Activated CD4-positive, alpha-beta T cell treated with anti-CD3 and anti-CD28 coated beads for 36 hours (primary cell): ENCODE measurements at regions not wholly inside any gene's neighbourhood (a gene's known extent, or its start where the extent isn't known, plus 50 kb on each side); places are given as distances from the start of the nearest gene placed in this dataset.
"Not testable (repeated sequence)": the region's sequence is repeated elsewhere in the genome, so short reads cannot be mapped to it uniquely, and the experiment has no call there.

Experiments
- ATAC-seq: fragments of 200-7000 bp; cut with Tn5 transposase; one replicate; pipeline ENCODE4 v1.10.0; 2021; ENCODE audit warnings: mild to moderate bottlenecking, moderate library complexity
- CTCF ChIA-PET: fragments of 350-600 bp; sonication (Branson Sonifier 250); formaldehyde crosslinking; loops from one replicate; lab custom pipeline; 2021; ENCODE audit warnings: antibody characterized with exemption; lab: Charles Lee
- POLR2A ChIA-PET: fragments of 350-600 bp; sonication (Branson Sonifier 250); formaldehyde crosslinking; loops from one replicate; lab custom pipeline; 2021; ENCODE audit warnings: antibody characterized with exemption, inconsistent platforms; lab: Charles Lee
- DNase-seq: peaks from one replicate; pipeline ENCODE4 v3.0.0-alpha.2; 2020
- H3K27ac Mint-ChIP-seq: one replicate; pipeline ENCODE4 v1.8.0; 2021; ENCODE audit warnings: mixed read lengths
- H3K27me3 Mint-ChIP-seq: one replicate; pipeline ENCODE4 v1.8.0; 2021; ENCODE audit warnings: mixed read lengths
- H3K36me3 Mint-ChIP-seq: one replicate; pipeline ENCODE4 v1.8.0; 2021; ENCODE audit warnings: low read depth, mixed read lengths
- H3K4me1 Mint-ChIP-seq: one replicate; pipeline ENCODE4 v1.8.0; 2021; ENCODE audit warnings: mixed read lengths
- H3K4me3 Mint-ChIP-seq: one replicate; pipeline ENCODE4 v1.8.0; 2021; ENCODE audit warnings: mild to moderate bottlenecking, moderate library complexity, mixed read lengths
- H3K9me3 Mint-ChIP-seq: one replicate; pipeline ENCODE4 v1.8.0; 2021; ENCODE audit warnings: low read depth, mixed read lengths
- intact Hi-C, 2 experiments: fragments of 100-400 bp; cut with DNase I in 1 of 2; cut with micrococcal nuclease in 1 of 2; formaldehyde crosslinking; loops; one replicate each; pipeline versions ENCODE4 v1.14.2 to v1.15.1; 2022 to 2024; cut with DNase I, micrococcal nuclease

GRCh38 chr13:61358599-61358998 is 57.0 kb downstream of the PCDH20 start:
- H3K9me3 Mint-ChIP-seq, result peaks cover 1% of the 10 kb centered on the region
- no peaks in the 10 kb centered on the region for H3K36me3 Mint-ChIP-seq
- DNase-seq (no peak), ATAC-seq (no peak)
- H3K4me3 Mint-ChIP-seq, result no peak overlapping the region
- H3K4me1 Mint-ChIP-seq, result no peaks in the 10 kb centered on the region
- H3K27me3 Mint-ChIP-seq, result no peaks in the 10 kb centered on the region
- ChIA-PET CTCF (no interaction called here), POLR2A (no interaction called here)
- no peak overlapping the region for H3K27ac Mint-ChIP-seq
- intact Hi-C loops, result no loop called here

DNA sequence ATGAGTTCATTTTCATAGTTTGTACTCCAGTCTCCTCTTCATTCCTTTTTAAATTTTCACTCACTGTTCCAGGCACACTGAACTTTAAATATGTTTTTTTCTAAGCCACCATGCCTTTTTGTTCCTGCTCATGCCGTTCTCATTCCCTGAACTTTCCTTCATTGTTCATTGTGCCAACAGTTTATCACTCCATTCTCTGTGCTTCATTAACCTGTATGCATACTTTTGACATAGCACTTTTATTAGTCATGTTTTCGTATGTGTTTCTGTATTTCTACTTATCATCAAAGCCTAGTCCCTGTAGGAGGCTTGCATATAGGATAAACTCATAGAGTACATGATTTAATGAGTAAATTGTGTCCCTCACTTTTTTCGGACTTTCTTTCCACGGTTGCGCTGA is 65.3 kb downstream of the PCDH20 start:
- ATAC-seq (no peak), DNase-seq (no peak)
- intact Hi-C loops, result no loop called here
- no peaks in the 10 kb centered on the region for H3K27me3 Mint-ChIP-seq
- no peak overlapping the region for H3K4me3 Mint-ChIP-seq
- ChIA-PET POLR2A (no interaction called here), CTCF (no interaction called here)
- no peaks in the 10 kb centered on the region for H3K36me3 Mint-ChIP-seq
- H3K9me3 Mint-ChIP-seq, result peaks cover 4% of the 10 kb centered on the region
- H3K27ac Mint-ChIP-seq, result no peak overlapping the region
- no peaks in the 10 kb centered on the region for H3K4me1 Mint-ChIP-seq

GRCh38 chr13:61339054-61339621 is 76.5 kb downstream of the PCDH20 start:
- Mint-ChIP-seq H3K4me3 (no peak overlapping the region), H3K27ac (no peak overlapping the region), H3K4me1 (no peaks in the 10 kb centered on the region), H3K36me3 (no peaks in the 10 kb centered on the region), H3K9me3 (peaks cover 3% of the 10 kb centered on the region), H3K27me3 (no peaks in the 10 kb centered on the region)
- no peak for ATAC-seq
- ChIA-PET CTCF (no interaction called here), POLR2A (no interaction called here)
- no peak for DNase-seq
- intact Hi-C loops, result no loop called here

DNA sequence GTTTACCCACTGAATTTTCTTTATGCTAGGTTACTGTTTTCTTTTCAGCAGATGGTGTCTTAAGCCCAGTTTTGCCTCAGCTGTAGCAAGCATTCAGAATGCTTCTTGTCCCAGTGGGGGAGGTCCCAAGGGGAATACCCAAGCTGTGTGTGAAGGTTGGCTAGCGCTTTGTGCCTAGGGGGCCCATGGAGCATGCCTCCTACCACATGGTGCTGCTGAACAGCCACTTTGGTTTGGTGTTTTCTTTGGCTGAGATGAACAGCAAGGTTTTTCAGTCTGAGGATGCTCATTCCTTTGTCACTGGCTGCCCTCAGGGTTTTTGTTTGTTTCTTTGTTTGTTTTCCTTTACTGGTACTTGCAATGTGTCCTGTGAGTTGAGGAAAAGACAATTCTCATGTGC is 99.0 kb downstream of the PCDH20 start:
- no peak overlapping the region for H3K4me3 Mint-ChIP-seq
- H3K4me1 Mint-ChIP-seq, result no peaks in the 10 kb centered on the region
- H3K27me3 Mint-ChIP-seq, result no peaks in the 10 kb centered on the region
- no peak overlapping the region for H3K27ac Mint-ChIP-seq
- no peak for DNase-seq
- POLR2A ChIA-PET, result no interaction called here
- CTCF ChIA-PET, result no interaction called here
- H3K9me3 Mint-ChIP-seq, result peaks cover 16% of the 10 kb centered on the region
- no peak for ATAC-seq
- intact Hi-C loops, result no loop called here
- no peaks in the 10 kb centered on the region for H3K36me3 Mint-ChIP-seq

DNA sequence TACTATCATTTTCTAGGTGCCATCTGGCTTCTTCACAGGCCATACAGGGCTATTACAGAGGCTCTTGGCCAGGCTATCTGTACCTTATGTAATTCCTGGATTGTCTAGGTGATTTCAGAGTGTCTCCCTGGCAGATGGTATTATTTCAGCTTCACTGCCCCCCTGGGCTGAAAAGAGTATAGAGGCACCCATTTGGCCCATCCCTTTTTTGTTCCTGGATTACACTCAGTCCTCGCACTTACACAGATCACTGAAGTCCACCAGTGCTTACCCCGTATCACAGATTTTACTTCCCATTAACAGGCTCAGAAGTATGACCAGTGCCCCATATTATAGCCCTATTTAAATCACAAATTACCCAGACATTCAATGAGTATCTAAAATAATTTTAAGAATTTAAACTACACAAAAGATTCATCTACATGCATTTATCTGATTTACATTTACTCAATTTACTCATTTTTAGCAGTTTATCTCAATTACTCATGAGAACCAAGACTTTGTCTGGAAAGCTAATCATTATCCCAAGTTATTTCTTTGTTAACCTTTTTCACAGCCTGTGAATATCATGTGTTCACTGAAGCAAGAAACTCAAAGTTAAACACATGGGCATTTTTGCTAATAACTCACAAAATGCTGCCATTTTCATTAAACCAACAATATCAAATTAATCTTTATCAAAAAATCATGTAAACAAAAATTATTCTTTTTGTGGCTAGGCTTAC is 121.0 kb downstream of the PCDH20 start:
- peaks cover 3% of the 10 kb centered on the region for H3K9me3 Mint-ChIP-seq
- POLR2A ChIA-PET, result no interaction called here
- H3K4me3 Mint-ChIP-seq, result no peak overlapping the region
- CTCF ChIA-PET, result no interaction called here
- intact Hi-C loops, result no loop called here
- H3K4me1 Mint-ChIP-seq, result no peaks in the 10 kb centered on the region
- DNase-seq, result no peak
- no peaks in the 10 kb centered on the region for H3K27me3 Mint-ChIP-seq
- H3K36me3 Mint-ChIP-seq, result no peaks in the 10 kb centered on the region
- ATAC-seq, result no peak
- no peak overlapping the region for H3K27ac Mint-ChIP-seq

DNA sequence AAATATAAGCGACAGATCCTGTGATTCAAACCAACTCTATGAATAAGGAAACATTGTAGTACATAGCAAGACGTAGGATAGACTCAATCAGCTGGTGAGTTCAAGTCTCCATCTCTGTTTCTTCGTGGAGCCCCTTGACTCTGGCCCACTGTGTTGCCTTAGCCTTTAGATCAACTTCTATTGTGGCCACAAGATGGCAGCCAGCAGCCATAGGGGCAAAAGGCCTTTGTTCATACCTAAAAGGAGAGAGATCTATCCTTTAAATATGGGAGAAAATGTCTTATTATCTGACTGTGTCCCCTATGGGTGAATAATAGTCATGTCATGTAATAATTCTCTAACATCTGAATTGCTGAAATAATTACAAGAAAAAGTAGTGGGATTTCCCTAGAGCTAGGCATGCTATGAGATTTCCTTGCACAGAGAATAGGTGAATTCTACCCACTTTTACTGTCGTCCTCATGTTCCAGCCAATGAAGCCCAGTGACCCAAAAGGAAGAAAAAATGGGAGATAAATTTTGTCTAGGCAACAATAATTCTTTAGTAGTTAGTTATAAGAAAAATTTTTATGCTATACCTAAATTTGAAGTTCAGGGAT is 129.4 kb downstream of the PCDH20 start:
- intact Hi-C loops, result no loop called here
- Mint-ChIP-seq H3K27ac (no peak overlapping the region), H3K4me1 (no peaks in the 10 kb centered on the region), H3K4me3 (no peak overlapping the region), H3K36me3 (no peaks in the 10 kb centered on the region), H3K9me3 (peaks cover 5% of the 10 kb centered on the region), H3K27me3 (no peaks in the 10 kb centered on the region)
- CTCF ChIA-PET, result no interaction called here
- ATAC-seq (no peak), DNase-seq (peak; percentile 4)
- POLR2A ChIA-PET, result no interaction called here

- H3K9me3 Mint-ChIP-seq, result peaks cover 9% of the 10 kb centered on the region
- no peaks in the 10 kb centered on the region for H3K36me3 Mint-ChIP-seq
- ATAC-seq (no peak), DNase-seq (no peak)
- intact Hi-C loops, result no loop called here
- CTCF ChIA-PET, result no interaction called here
- no peak overlapping the region for H3K4me3 Mint-ChIP-seq
- H3K27ac Mint-ChIP-seq, result no peak overlapping the region
- POLR2A ChIA-PET, result no interaction called here
- H3K4me1 Mint-ChIP-seq, result no peaks in the 10 kb centered on the region
- no peaks in the 10 kb centered on the region for H3K27me3 Mint-ChIP-seq
Observed at GRCh38 chr13:61277586-61278276, 137.9 kb downstream of the PCDH20 start.

DNA sequence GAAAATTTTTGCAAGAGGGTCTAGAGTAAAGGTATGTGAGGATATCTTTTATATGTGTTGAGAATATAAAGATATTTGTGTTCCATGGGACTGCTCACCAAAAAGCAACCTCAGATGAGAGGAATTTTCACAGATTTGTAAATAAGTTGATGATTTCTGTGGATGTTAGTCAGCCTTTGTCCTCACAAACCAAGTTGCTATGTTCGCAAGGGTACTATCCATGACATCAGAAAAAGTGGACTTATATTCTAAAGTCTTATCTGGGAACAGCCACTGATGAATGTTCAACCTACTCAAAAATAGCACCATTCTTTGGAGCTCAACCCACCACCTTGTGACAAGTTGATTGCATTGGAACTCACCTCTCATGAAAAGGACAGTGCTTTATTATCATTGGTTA is 138.6 kb downstream of the PCDH20 start:
- H3K9me3 Mint-ChIP-seq, result peaks cover 12% of the 10 kb centered on the region
- ChIA-PET POLR2A (no interaction called here), CTCF (no interaction called here)
- no peaks in the 10 kb centered on the region for H3K4me1 Mint-ChIP-seq
- H3K4me3 Mint-ChIP-seq, result no peak overlapping the region
- H3K36me3 Mint-ChIP-seq, result no peaks in the 10 kb centered on the region
- no peak for ATAC-seq
- DNase-seq, result no peak
- H3K27ac Mint-ChIP-seq, result no peak overlapping the region
- intact Hi-C loops, result no loop called here
- no peaks in the 10 kb centered on the region for H3K27me3 Mint-ChIP-seq

GRCh38 chr13:61276401-61276800 is 139.2 kb downstream of the PCDH20 start:
- H3K27ac Mint-ChIP-seq, result no peak overlapping the region
- POLR2A ChIA-PET, result no interaction called here
- no peaks in the 10 kb centered on the region for H3K4me1 Mint-ChIP-seq
- DNase-seq (no peak), ATAC-seq (no peak)
- CTCF ChIA-PET, result no interaction called here
- H3K4me3 Mint-ChIP-seq, result no peak overlapping the region
- H3K27me3 Mint-ChIP-seq, result no peaks in the 10 kb centered on the region
- peaks cover 11% of the 10 kb centered on the region for H3K9me3 Mint-ChIP-seq
- no peaks in the 10 kb centered on the region for H3K36me3 Mint-ChIP-seq
- intact Hi-C loops, result no loop called here

DNA sequence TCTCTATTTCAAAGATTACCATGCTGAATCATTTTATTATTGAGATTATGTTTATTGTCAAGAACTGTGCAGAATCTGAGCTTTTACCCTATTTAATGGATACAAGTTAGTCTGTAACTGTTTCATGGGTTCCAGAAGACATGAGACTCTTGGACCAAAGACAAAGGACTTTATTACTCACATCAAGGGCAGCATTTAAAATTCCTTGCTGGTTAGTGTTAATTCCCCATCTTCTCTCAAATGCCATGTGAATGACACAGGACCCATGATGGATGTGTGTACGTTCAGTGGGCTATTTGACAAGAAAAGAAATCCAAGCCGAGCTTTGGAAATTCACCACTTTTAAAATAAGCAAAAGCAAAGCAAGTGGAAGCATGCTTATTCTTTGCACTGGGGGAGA is 139.9 kb downstream of the PCDH20 start:
- intact Hi-C loops, result no loop called here
- no peaks in the 10 kb centered on the region for H3K36me3 Mint-ChIP-seq
- no peak overlapping the region for H3K27ac Mint-ChIP-seq
- no peak overlapping the region for H3K4me3 Mint-ChIP-seq
- H3K27me3 Mint-ChIP-seq, result no peaks in the 10 kb centered on the region
- H3K9me3 Mint-ChIP-seq, result peaks cover 13% of the 10 kb centered on the region
- no peak for DNase-seq
- ATAC-seq, result no peak
- H3K4me1 Mint-ChIP-seq, result no peaks in the 10 kb centered on the region
- POLR2A ChIA-PET, result no interaction called here
- CTCF ChIA-PET, result no interaction called here

DNA sequence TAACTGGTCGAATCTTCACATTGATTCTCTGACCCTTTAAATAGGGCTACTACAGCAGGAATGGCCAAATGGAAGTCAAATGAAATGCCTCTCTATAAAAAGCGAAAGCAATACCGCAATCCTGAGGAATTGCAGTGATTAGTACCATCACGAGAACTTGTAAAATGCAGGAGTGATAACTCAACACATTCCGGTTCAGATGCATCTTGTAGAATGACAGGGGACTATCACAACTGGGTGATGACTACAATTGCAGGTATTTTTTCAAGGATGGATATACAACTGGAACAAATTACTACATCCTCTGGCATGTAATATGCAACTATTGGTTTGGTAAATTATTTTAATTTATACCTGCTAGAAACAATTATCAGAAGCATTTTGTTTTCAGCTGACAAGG is 140.4 kb downstream of the PCDH20 start:
- Mint-ChIP-seq H3K4me3 (no peak overlapping the region), H3K36me3 (no peaks in the 10 kb centered on the region), H3K4me1 (no peaks in the 10 kb centered on the region), H3K27me3 (no peaks in the 10 kb centered on the region), H3K27ac (no peak overlapping the region), H3K9me3 (peaks cover 18% of the 10 kb centered on the region)
- no peak for ATAC-seq
- no peak for DNase-seq
- POLR2A ChIA-PET, result no interaction called here
- CTCF ChIA-PET, result no interaction called here
- intact Hi-C loops, result no loop called here

GRCh38 chr13:61266896-61267295 is 148.8 kb downstream of the PCDH20 start:
- H3K4me3 Mint-ChIP-seq, POLR2A ChIA-PET, intact Hi-C loops, CTCF ChIA-PET, H3K27ac Mint-ChIP-seq, H3K36me3 Mint-ChIP-seq, DNase-seq, H3K27me3 Mint-ChIP-seq, ATAC-seq, H3K4me1 Mint-ChIP-seq: not testable (repeated sequence)
- H3K9me3 Mint-ChIP-seq, result peaks cover 23% of the 10 kb centered on the region
